ENCODE measurements at regions not wholly inside any gene's neighbourhood (a gene's known extent, or its start where the extent isn't known, plus 50 kb on each side); places are given as distances from the start of the nearest gene placed in this dataset.

GRCh38 chr16:47779201-47780016 lies 318.3 kb downstream of the PHKB start (continued):
- TF ChIP-seq RREB1 (CRISPR knock-in tag; IDR thresholded peaks at IDR 0.05) (peak; percentile 52; the same call in 1 of the 2 replicates), ZNF274 (IDR thresholded peaks at IDR 0.05; ENCODE audit: borderline replicate concordance, low read depth, low read length) (no peak), BHLHE40 (IDR thresholded peaks at IDR 0.05; ENCODE audit: low read length) (peak; percentile 54), E2F6 (IDR thresholded peaks at IDR 0.05; ENCODE audit: borderline replicate concordance in 1 of 2, extremely low read depth in 1 of 2, insufficient read depth in 1 of 2, insufficient read length in 1 of 2, low read depth in 1 of 2, low read length in 1 of 2, poor library complexity in 1 of 2, severe bottlenecking in 1 of 2) (no peak), ZNF134 (CRISPR knock-in tag; conservative IDR thresholded peaks at IDR 0.05) (no peak), HDAC6 (IDR thresholded peaks at IDR 0.05; ENCODE audit: low read depth, low read length) (no peak), TBL1XR1 (IDR thresholded peaks at IDR 0.05; ENCODE audit: low read length in 2 of 2) (no peak), VEZF1 (CRISPR knock-in tag; IDR thresholded peaks at IDR 0.05) (0 out of 2 replicates have a peak, but pooled peaks have one; percentile 36), HNRNPUL1 (IDR thresholded peaks at IDR 0.05; ENCODE audit: low read length) (no peak), LARP7 (IDR thresholded peaks at IDR 0.05) (no peak)
